ENCODE measurements at regions not wholly inside any gene's neighbourhood (a gene's known extent, or its start where the extent isn't known, plus 50 kb on each side); places are given as distances from the start of the nearest gene placed in this dataset.

DNA sequence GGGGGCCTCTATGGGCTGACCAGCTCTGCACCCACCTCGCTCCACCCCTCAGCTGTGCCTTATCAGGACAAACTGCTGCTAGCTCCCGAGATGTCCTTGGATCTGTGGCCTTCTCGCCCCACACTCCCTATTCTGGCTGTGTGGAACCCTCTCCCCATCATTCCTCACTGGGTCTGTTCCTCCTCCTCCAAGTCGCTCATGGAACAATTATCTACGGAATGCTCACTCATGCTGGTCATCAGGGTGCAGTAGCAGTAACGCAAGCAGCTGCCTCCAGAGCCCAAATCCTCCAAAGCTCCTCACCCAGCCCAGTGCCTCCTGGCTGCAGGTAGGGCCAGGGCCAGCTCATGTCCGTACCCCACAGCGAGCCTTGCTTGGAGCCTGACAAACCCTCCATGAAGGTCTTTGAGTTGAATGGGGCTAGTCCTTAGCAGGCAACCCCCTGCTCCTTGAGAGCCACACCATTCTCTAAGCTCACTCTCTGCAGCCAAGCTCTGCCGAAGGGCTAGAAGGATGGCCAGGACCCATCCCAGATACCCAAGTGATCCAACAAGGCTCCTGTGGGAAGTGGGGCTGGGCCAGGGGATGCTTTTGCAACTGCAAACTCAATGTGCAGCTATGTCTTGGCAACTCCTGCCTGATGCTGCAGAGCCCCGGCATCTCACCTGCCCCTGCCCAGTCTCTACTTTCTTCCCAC lies 977.8 kb downstream of the TBC1D22A start:
- no peak for DNase-seq

- DNase-seq, result no peak
These were observed 977.0 kb downstream of the TBC1D22A start for GRCh38 chr22:47739291-47740015.

- no peak for DNase-seq
These were observed 976.1 kb downstream of the TBC1D22A start for GRCh38 chr22:47738472-47739013.

DNA sequence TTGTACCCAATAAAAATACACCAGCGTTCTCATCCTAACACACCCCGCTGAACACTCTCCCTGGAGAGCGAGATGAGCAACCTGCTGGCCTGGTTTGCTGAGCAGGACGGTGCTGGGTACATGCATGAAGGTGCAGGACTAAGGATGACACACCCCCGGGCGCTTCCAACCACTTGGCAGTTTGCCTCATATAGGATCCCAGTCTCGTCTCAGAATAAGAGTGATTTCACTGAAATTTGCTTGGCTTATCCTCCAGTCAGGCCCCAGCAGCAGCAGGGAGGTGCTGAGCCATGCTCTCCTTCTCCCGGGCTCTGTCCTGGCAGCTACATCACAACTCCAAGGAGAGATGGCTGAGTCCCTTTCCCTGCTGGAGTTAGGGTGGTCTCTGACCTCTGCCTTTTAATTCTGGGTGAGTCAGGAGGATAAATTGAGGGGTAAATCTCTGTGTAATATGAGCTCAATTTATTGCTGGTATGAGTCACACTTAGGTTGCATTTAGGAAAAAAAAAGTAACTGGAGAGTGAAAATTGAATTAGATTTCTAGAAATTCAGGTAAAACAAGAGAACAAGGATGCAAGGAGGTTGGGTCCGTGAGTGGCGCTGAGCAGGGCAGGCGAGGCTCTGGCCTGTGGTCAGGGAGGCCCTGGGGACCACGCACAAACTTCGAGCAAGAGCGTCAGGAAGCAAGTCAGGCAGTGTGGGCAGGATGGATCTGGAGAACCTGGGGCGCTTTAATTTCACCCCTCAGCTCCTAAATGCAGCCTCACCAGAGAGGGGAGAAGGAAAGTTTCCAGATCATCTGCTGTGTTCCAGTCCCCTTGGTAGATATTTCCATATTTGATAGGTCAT lies 974.0 kb downstream of the TBC1D22A start:
- DNase-seq, result no peak

DNA sequence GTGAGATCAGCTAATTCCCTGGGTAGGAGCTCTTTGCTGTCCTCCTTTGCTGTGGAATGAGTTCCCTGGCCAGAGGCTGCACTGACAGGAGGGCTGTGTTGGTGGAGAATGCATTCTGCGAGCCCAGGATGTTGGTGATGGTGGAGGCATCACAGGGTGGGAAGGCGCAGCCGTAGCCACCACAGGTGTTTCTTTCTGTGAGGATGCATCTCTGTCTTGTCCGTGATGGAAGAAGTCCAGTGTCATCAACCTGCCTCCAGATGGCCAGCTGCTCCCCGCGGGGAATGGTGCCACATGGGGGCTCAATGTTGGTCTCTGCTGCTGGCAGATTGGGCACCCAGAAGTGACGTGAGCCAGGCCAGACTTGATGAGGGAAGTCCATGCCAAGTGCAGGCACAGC lies 972.1 kb downstream of the TBC1D22A start:
- no peak for DNase-seq

DNA sequence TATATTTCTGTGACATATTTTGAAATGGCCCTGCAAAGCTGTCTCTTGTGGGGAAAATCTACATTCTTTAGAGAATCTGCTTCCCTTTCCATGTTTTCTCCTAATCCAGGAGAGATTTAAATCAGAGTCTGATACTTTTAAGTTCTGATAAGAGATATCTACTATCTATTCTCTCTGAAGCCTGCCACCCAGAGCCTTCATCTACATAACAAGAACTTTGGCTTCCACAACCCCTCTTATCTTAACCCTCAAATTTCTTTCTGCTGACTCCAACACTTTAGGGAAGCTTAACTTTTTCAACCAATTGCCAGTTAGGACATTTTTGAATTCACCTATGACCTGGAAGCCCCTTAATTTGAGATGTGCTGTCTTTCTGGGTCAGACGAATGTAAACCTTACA lies 965.2 kb downstream of the TBC1D22A start:
- DNase-seq, result no peak

GRCh38 chr22:47724751-47725150 lies 962.3 kb downstream of the TBC1D22A start:
- no peak for DNase-seq

- DNase-seq, result no peak
These were observed 961.6 kb downstream of the TBC1D22A start for GRCh38 chr22:47724030-47724429.

- no peak for DNase-seq
These were observed 955.9 kb downstream of the TBC1D22A start for GRCh38 chr22:47718337-47718736.

DNA sequence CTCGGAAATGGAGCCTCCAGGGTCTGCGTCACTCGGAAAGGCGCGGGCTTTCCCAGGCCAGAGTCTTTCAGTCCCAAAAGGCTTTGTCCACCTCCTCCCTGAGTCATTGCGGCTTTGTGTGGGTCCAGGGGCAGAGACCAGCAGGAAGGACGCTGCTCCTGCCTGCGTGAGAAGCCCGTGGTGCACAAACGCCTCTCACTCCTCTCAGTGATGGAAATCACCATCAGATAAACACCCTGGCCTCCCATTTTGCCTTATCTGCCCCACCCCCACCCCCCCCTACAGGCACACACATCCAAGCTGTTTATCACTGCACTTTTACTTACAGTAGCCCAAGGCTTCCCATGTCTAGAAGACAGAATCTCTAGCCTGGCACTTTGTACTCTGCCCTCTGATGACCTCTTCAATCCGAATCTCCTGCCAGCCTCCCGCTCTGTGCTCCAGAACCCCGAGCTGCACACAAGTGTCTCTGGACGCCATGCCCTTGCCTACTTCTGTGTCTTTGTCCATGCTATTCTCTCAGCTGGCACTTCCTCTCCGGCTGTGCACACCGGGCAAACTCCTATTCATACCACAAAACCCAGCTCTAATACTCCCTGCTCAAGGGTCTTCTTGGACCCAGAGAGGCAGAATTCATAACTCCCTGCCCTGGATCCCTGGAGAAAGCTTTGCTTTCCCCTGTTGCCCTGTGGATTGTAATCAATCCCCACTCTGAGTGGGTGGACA lies 954.6 kb downstream of the TBC1D22A start:
- no peak for DNase-seq

DNA sequence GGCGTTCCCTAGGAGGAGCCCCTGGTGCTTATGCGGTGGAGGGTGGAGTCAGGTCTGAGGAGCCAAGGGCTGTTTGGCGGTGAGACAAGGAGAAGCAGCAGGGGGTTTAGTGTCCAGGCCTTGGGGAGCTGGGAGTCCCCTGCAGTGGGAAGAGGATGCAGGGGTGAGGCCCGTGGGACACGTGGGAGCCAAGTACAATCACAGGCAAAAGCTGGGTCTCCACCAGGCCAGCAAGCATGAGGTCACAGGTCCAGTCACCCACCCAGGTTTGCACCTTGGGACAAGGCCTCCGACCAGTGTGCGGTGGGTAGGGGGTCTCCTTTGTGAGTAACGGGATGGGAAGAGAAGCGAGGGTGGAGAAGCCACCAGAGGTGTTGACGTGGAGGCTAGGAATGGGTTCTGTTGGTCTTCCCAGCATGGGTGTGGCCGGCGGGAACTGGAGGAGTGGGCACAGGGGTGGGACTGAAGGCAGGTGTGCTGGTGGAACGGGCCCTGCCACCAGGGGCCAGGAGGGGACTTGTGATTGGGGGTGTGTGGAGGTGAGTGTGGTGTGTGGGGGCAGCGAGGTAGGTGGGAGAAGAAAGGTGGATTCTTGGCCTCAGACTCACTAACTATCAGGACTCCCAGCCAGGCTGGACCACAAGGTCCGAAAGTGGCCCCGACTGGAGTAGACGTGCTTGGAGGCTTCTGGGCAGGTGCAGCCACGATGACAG lies 953.6 kb downstream of the TBC1D22A start:
- DNase-seq, result no peak

DNA sequence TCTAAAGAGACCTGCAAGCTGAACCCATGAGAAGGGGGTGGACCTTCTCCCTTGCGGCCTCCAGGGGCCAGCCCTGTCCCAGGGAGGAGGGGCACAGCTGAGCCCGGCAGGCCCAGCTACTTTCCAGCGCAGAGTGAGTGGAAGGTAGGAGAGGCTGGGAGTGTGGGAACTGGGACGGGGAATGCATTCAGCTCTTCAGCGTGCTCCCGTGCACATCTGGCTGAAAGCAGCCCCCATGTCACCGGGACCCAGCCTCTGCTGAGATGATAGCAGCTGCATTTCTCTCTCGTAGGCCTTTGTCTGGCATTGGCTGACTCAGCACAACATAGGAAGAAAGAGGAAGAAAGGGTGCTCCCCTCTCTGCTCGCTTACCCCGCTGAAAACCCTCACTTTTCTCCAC lies 951.5 kb downstream of the TBC1D22A start:
- no peak for DNase-seq

GRCh38 chr22:47710135-47710534 lies 947.7 kb downstream of the TBC1D22A start:
- no peak for DNase-seq

GRCh38 chr22:47705350-47705749 lies 942.9 kb downstream of the TBC1D22A start:
- no peak for DNase-seq

GRCh38 chr22:47698906-47699305 lies 936.5 kb downstream of the TBC1D22A start:
- no peak for DNase-seq

- no peak for DNase-seq
These were observed 935.4 kb downstream of the TBC1D22A start for GRCh38 chr22:47697861-47698260.

DNA sequence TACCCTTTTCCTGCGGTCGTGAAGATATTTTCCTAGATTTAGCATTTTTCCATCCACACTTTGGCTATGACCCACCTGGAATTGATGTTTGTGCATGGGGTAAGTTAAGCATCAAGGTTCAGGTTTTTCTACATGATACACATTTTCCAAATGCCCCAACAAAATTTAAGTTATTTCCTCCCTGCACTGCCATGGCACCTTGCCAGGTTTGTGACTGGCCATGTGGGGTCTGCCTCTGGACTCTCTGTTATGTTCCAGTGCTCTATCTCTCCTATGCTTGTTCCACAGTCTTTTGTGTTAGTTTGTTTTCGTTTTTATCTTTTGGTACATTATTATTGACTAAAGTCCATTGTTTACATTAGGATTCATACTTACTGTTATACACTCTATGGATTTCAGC lies 934.3 kb downstream of the TBC1D22A start:
- DNase-seq, result no peak

- DNase-seq, result peak; percentile 1
These were observed 932.7 kb downstream of the TBC1D22A start for GRCh38 chr22:47695176-47695575.

DNA sequence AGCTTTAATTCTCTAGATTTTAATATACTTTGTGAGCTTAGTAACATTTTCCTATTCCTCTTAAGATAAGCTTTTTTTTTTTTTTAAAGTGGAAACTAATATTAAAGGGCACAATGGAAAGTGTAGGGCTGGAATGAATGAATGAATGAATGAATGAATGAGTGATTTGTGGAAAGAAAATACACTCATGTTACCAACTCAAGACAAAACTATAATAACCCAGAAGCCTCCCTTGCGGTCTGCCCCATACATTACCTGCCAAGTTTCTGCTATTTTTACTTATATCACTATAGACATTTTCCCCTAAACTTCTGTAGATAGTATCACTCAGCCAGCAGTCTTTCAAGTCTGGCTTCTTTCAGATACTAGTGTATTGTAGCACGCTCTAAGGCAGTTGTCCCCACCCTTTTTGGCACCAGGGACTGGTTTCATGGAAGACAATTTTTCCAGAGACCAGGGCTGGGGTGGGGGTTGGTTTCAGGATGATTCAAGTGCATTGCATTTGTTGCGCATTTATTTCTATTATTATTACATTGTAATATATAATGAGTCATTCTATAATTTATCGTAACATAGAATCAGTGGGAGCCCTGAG lies 932.2 kb downstream of the TBC1D22A start:
- no peak for DNase-seq

DNA sequence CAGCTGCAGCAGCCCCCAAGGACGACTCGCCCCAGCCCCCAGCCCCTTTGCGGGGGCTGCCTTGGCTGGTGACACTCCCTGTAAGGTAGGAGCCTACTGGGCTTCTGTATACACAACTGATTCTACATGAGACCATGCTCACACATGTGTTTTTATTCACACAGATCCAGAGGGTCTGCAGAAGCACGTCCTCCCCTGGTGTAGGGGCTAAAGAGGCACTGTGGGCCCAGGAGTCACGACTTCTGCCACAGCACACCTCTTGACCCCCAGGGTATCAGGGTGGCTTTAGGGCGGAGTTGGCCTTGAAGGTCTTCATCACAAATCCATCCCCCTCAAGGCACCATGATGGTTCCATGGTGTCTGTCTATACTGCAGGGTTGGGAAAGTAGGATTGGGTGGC lies 931.2 kb downstream of the TBC1D22A start:
- DNase-seq, result no peak

- DNase-seq, result no peak
These were observed 930.4 kb downstream of the TBC1D22A start for GRCh38 chr22:47692811-47693210.
